Sigmoid colon (tissue), 4 donors: ENCODE measurements at regions not wholly inside any gene's neighbourhood (a gene's known extent, or its start where the extent isn't known, plus 50 kb on each side); places are given as distances from the start of the nearest gene placed in this dataset.

ENCODE experiments used
- CTCF ChIP-seq, 4 experiments: fragments of 450-650 bp in 3 of 4; fragments of 200-600 bp in 1 of 4; IDR thresholded peaks; one replicate each; pipeline ENCODE4 v1.5.1; 2016 to 2019; ENCODE audit warnings: antibody characterized with exemption in 4 of 4, mild to moderate bottlenecking in 3 of 4, moderate library complexity in 2 of 4
- EP300 ChIP-seq, 4 donors: sonication (generic); formaldehyde crosslinking; IDR thresholded peaks; one replicate each; pipeline ENCODE4 v1.6.1; 2017; ENCODE audit warnings: antibody characterized with exemption in 4 of 4
- POLR2A ChIP-seq, 2 donors: fragments of 450-650 bp; IDR thresholded peaks; one replicate each; pipeline ENCODE4 v1.6.1; 2016; ENCODE audit warnings: antibody characterized with exemption in 2 of 2, mild to moderate bottlenecking in 2 of 2, moderate library complexity in 2 of 2
- POLR2AphosphoS5 ChIP-seq, 4 donors: sonication (generic); formaldehyde crosslinking; IDR thresholded peaks; one replicate each; pipeline ENCODE4 v1.6.1; 2017; ENCODE audit warnings: antibody characterized with exemption in 4 of 4

- TF ChIP-seq POLR2A (IDR thresholded peaks at IDR 0.05) (no peak), CTCF (IDR thresholded peaks at IDR 0.05) (no peak), POLR2AphosphoS5 (IDR thresholded peaks at IDR 0.05) (no peak), EP300 (IDR thresholded peaks at IDR 0.05) (no peak)
Observed at GRCh38 chr4:63302078-63302477, 1107.2 kb downstream of the TECRL start.
